MCF 10A (cell line): ENCODE measurements at regions not wholly inside any gene's neighbourhood (a gene's known extent, or its start where the extent isn't known, plus 50 kb on each side); places are given as distances from the start of the nearest gene placed in this dataset.

Experiments used
- BruUV-seq: library from RNA; stranded (reverse); fragments of 400-500 nt; replicated peaks from 2 replicates; lab custom pipeline; 2021; lab: Mats Ljungman, UMichigan
- CTCF ChIA-PET: fragments of 300-600 bp; sonication (Branson Sonifier 250); formaldehyde crosslinking; extraction: SDS; loops from one replicate; lab custom pipeline; 2021; ENCODE audit warnings: antibody characterized with exemption, inconsistent platforms; lab: Yijun Ruan, JAX
- POLR2A ChIA-PET: fragments of 300-600, 350-650 bp; sonication (Branson Sonifier 250); formaldehyde crosslinking; extraction: SDS; loops from one replicate; lab custom pipeline; 2020; ENCODE audit warnings: antibody characterized with exemption, inconsistent platforms; lab: Yijun Ruan, JAX
- DNase-seq: peaks from one replicate; pipeline ENCODE4 v3.0.0-alpha.2; 2018; ENCODE audit not compliant: unreplicated experiment
- H3K27ac Mint-ChIP-seq: one replicate; pipeline ENCODE4 v1.8.0; 2022; ENCODE audit warnings: mild to moderate bottlenecking, low read depth, mixed read lengths; ENCODE audit not compliant: unreplicated experiment
- H3K27me3 Mint-ChIP-seq: one replicate; pipeline ENCODE4 v1.8.0; 2022; ENCODE audit warnings: mixed read lengths; ENCODE audit not compliant: insufficient read depth, unreplicated experiment
- H3K36me3 Mint-ChIP-seq: one replicate; pipeline ENCODE4 v1.8.0; 2022; ENCODE audit warnings: mild to moderate bottlenecking, moderate library complexity, mixed read lengths; ENCODE audit not compliant: insufficient read depth, unreplicated experiment
- H3K4me1 Mint-ChIP-seq: one replicate; pipeline ENCODE4 v1.8.0; 2022; ENCODE audit warnings: mixed read lengths; ENCODE audit not compliant: insufficient read depth, unreplicated experiment
- H3K4me3 Mint-ChIP-seq: one replicate; pipeline ENCODE4 v1.8.0; 2022; ENCODE audit warnings: mild to moderate bottlenecking, moderate library complexity, mixed read lengths; ENCODE audit not compliant: unreplicated experiment
- H3K9me3 Mint-ChIP-seq: one replicate; pipeline ENCODE4 v1.8.0; 2022; ENCODE audit warnings: mixed read lengths; ENCODE audit not compliant: unreplicated experiment
- CTCF ChIP-seq: fragments of 200-600 bp; IDR thresholded peaks from one replicate; pipeline ENCODE4 v1.8.0; 2022; ENCODE audit warnings: antibody characterized with exemption, mild to moderate bottlenecking; ENCODE audit not compliant: unreplicated experiment
- intact Hi-C: fragments of 100-400 bp; cut with micrococcal nuclease; formaldehyde crosslinking; loops from 2 replicates; pipeline ENCODE4 v1.14.1; 2022

- no peak overlapping the region for H3K27ac Mint-ChIP-seq
- no peaks in the 10 kb centered on the region for H3K27me3 Mint-ChIP-seq
- ChIA-PET CTCF (no interaction called here), POLR2A (no interaction called here)
- H3K9me3 Mint-ChIP-seq, result no peaks in the 10 kb centered on the region
- no peaks in the 10 kb centered on the region for H3K36me3 Mint-ChIP-seq
- no peak for DNase-seq
- BruUV-seq, result no TSS peak
- TF ChIP-seq CTCF, result no peak
- H3K4me1 Mint-ChIP-seq, result no peaks in the 10 kb centered on the region
- no peak overlapping the region for H3K4me3 Mint-ChIP-seq
- intact Hi-C loops, result no loop called here
These were observed 1361.3 kb downstream of the PCDH9 start for GRCh38 chr13:65868884-65869283.

GRCh38 chr13:65868099-65868498, 1362.0 kb downstream of the PCDH9 start:
- Mint-ChIP-seq H3K4me1 (no peaks in the 10 kb centered on the region), H3K9me3 (no peaks in the 10 kb centered on the region), H3K27me3 (no peaks in the 10 kb centered on the region), H3K36me3 (no peaks in the 10 kb centered on the region), H3K27ac (no peak overlapping the region), H3K4me3 (no peak overlapping the region)
- ChIA-PET CTCF (no interaction called here), POLR2A (no interaction called here)
- BruUV-seq, result no TSS peak
- TF ChIP-seq CTCF, result no peak
- intact Hi-C loops, result no loop called here
- DNase-seq, result no peak

- intact Hi-C loops, result no loop called here
- TF ChIP-seq CTCF, result no peak
- H3K27ac Mint-ChIP-seq, result no peak overlapping the region
These were observed 1364.0 kb downstream of the PCDH9 start for GRCh38 chr13:65866138-65866537.

DNA sequence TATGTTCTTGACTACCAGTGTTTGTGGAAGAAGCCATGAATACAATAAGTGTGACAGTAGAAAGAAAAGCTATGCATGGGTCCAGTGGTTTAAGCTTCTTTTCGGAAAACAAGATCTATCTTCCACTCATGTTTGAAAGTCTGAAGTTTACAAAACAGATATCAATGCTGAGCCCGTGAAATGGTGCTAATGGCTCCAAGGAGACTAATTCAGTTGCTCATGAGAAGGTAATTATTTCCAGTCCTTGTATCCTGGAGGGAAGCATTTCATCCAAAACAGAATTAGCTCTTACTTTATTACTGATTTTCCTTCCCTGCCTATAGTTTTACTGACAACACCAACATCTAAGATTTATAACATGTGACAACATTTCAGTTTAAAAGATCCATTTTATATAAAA, 1364.9 kb downstream of the PCDH9 start:
- H3K9me3 Mint-ChIP-seq, result no peaks in the 10 kb centered on the region
- H3K27ac Mint-ChIP-seq, result no peak overlapping the region
- no peaks in the 10 kb centered on the region for H3K4me1 Mint-ChIP-seq
- ChIA-PET POLR2A (no interaction called here), CTCF (no interaction called here)
- H3K4me3 Mint-ChIP-seq, result no peak overlapping the region
- no peak for TF ChIP-seq CTCF
- no peaks in the 10 kb centered on the region for H3K27me3 Mint-ChIP-seq
- no TSS peak for BruUV-seq
- intact Hi-C loops, result no loop called here
- H3K36me3 Mint-ChIP-seq, result no peaks in the 10 kb centered on the region
- no peak for DNase-seq

More at GRCh38 chr13:65866138-65866537, 1364.0 kb downstream of the PCDH9 start:
- no peaks in the 10 kb centered on the region for H3K4me1 Mint-ChIP-seq
- no peak overlapping the region for H3K4me3 Mint-ChIP-seq
- CTCF ChIA-PET, result no interaction called here
- H3K9me3 Mint-ChIP-seq, result no peaks in the 10 kb centered on the region
- no peaks in the 10 kb centered on the region for H3K36me3 Mint-ChIP-seq
- BruUV-seq, result no TSS peak
- POLR2A ChIA-PET, result interaction anchor here (0.6 kb wide), 1 partner anchor 214 kb away, joined by 3 read pairs; no protein-coding TSS in a partner anchor
- no peak for DNase-seq
- no peaks in the 10 kb centered on the region for H3K27me3 Mint-ChIP-seq
